ENCODE measurements at regions not wholly inside any gene's neighbourhood (a gene's known extent, or its start where the extent isn't known, plus 50 kb on each side); places are given as distances from the start of the nearest gene placed in this dataset.

DNA sequence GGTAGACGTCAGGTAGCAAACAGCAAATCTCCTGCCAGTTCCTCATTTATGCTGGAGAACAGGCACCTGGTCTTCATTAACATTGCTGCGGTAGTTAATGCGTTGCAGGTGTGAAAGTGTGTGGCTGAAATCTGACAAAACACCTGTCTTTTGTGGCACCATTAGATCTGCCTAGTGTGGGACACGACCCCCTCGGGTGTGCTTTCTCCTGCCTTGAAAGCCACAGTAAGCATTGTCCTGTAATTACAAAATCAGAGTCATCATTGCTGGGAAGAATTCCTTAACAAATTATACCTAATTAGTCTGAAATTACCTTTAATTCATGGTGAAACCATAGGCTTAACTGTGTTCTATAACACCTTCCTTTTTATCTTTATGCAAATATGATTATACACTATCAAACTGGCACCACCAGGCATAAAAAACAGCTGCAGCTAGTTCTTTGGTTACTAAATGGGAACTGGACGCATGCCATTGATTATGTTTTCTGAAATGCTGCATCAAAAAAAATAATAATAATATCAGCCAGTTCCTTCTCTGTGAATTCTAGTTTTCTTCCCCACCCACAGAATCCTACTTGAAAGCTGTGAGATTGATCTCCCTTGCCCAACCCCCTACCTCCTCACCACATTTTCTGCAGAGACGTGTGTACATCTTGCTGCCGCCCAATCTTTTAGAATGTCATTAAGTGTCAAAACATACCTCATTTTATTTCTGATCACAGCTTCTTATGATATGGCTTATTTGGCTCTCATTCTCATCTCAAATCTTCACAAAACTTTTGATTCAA is 374.0 kb downstream of the NFIB start:
- Mint-ChIP-seq H3K36me3 (ENCODE audit: low read depth, unreplicated experiment) (no peaks in the 10 kb centered on the region), H3K4me3 (ENCODE audit: unreplicated experiment) (no peak overlapping the region), H3K27me3 (ENCODE audit: unreplicated experiment) (no peaks in the 10 kb centered on the region), H3K4me1 (ENCODE audit: unreplicated experiment) (no peaks in the 10 kb centered on the region), H3K9me3 (ENCODE audit: unreplicated experiment) (no peaks in the 10 kb centered on the region), H3K27ac (ENCODE audit: unreplicated experiment) (no peak overlapping the region)
- TF ChIP-seq, protein P1, sequence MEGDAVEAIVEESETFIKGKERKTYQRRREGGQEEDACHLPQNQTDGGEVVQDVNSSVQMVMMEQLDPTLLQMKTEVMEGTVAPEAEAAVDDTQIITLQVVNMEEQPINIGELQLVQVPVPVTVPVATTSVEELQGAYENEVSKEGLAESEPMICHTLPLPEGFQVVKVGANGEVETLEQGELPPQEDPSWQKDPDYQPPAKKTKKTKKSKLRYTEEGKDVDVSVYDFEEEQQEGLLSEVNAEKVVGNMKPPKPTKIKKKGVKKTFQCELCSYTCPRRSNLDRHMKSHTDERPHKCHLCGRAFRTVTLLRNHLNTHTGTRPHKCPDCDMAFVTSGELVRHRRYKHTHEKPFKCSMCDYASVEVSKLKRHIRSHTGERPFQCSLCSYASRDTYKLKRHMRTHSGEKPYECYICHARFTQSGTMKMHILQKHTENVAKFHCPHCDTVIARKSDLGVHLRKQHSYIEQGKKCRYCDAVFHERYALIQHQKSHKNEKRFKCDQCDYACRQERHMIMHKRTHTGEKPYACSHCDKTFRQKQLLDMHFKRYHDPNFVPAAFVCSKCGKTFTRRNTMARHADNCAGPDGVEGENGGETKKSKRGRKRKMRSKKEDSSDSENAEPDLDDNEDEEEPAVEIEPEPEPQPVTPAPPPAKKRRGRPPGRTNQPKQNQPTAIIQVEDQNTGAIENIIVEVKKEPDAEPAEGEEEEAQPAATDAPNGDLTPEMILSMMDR (IDR thresholded peaks at IDR 0.05; ENCODE audit: unreplicated experiment): no peak
- no peak for DNase-seq (ENCODE audit: low spot score)

- Mint-ChIP-seq H3K4me1 (ENCODE audit: unreplicated experiment) (no peaks in the 10 kb centered on the region), H3K9me3 (ENCODE audit: unreplicated experiment) (no peaks in the 10 kb centered on the region), H3K4me3 (ENCODE audit: unreplicated experiment) (no peak overlapping the region), H3K27me3 (ENCODE audit: unreplicated experiment) (no peaks in the 10 kb centered on the region), H3K27ac (ENCODE audit: unreplicated experiment) (no peak overlapping the region), H3K36me3 (ENCODE audit: low read depth, unreplicated experiment) (no peaks in the 10 kb centered on the region)
- no peak for DNase-seq (ENCODE audit: low spot score)
- TF ChIP-seq, protein P1 (IDR thresholded peaks at IDR 0.05; ENCODE audit: unreplicated experiment): no peak
These were observed 374.8 kb downstream of the NFIB start for GRCh38 chr9:13939134-13939533.

- TF ChIP-seq, protein P1 (IDR thresholded peaks at IDR 0.05; ENCODE audit: unreplicated experiment): no peak
- no peak for DNase-seq (ENCODE audit: low spot score)
- H3K9me3 Mint-ChIP-seq (ENCODE audit: unreplicated experiment): no peaks in the 10 kb centered on the region
- peaks cover 2% of the 10 kb centered on the region for H3K27me3 Mint-ChIP-seq (ENCODE audit: unreplicated experiment)
- no peak overlapping the region for H3K27ac Mint-ChIP-seq (ENCODE audit: unreplicated experiment)
- H3K4me1 Mint-ChIP-seq (ENCODE audit: unreplicated experiment): no peaks in the 10 kb centered on the region
- H3K36me3 Mint-ChIP-seq (ENCODE audit: low read depth, unreplicated experiment): no peaks in the 10 kb centered on the region
- H3K4me3 Mint-ChIP-seq (ENCODE audit: unreplicated experiment): no peak overlapping the region
These were observed 379.5 kb downstream of the NFIB start for GRCh38 chr9:13934416-13934815.

DNA sequence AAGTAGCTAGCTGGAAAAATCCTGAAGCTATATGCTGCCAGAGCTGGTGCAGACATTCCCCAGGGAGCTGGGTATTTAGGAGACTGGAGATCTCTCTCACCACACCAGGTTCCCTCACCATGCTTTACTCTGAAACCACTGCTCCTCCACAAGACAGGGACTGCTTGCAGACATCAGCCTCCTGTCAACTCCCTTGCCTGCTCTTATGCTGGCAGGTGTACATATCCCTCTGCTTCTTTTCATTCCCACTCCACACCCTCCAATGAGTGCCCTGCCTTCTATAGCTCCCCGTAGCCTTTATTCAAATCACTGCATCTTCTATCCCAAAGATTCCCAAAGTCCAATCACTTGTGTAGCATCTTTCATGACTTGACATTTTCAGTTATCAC is 380.7 kb downstream of the NFIB start:
- H3K9me3 Mint-ChIP-seq (ENCODE audit: unreplicated experiment): no peaks in the 10 kb centered on the region
- H3K27me3 Mint-ChIP-seq (ENCODE audit: unreplicated experiment): peaks cover 2% of the 10 kb centered on the region
- H3K27ac Mint-ChIP-seq (ENCODE audit: unreplicated experiment): no peak overlapping the region
- H3K4me3 Mint-ChIP-seq (ENCODE audit: unreplicated experiment): no peak overlapping the region
- TF ChIP-seq, protein P1 (IDR thresholded peaks at IDR 0.05; ENCODE audit: unreplicated experiment): no peak
- no peaks in the 10 kb centered on the region for H3K36me3 Mint-ChIP-seq (ENCODE audit: low read depth, unreplicated experiment)
- DNase-seq (ENCODE audit: low spot score): no peak
- H3K4me1 Mint-ChIP-seq (ENCODE audit: unreplicated experiment): no peaks in the 10 kb centered on the region

GRCh38 chr9:13932528-13933267 is 381.2 kb downstream of the NFIB start:
- DNase-seq (ENCODE audit: low spot score): no peak
- H3K27ac Mint-ChIP-seq (ENCODE audit: unreplicated experiment): no peak overlapping the region
- no peak overlapping the region for H3K4me3 Mint-ChIP-seq (ENCODE audit: unreplicated experiment)
- TF ChIP-seq, protein P1 (IDR thresholded peaks at IDR 0.05; ENCODE audit: unreplicated experiment): no peak
- H3K36me3 Mint-ChIP-seq (ENCODE audit: low read depth, unreplicated experiment): no peaks in the 10 kb centered on the region
- no peaks in the 10 kb centered on the region for H3K4me1 Mint-ChIP-seq (ENCODE audit: unreplicated experiment)
- H3K27me3 Mint-ChIP-seq (ENCODE audit: unreplicated experiment): peaks cover 2% of the 10 kb centered on the region
- H3K9me3 Mint-ChIP-seq (ENCODE audit: unreplicated experiment): no peaks in the 10 kb centered on the region

All from endothelial cell (in vitro differentiated cells).